Hematopoietic multipotent progenitor cell treated with erythropoietin and hydrocortisone succinate and interleukin-3 and kit ligand, for 6 days (in vitro differentiated cells): ENCODE measurements at regions not wholly inside any gene's neighbourhood (a gene's known extent, or its start where the extent isn't known, plus 50 kb on each side); places are given as distances from the start of the nearest gene placed in this dataset.

ENCODE experiments used
- DNase-seq: peaks from one replicate; pipeline ENCODE4 v3.0.0-alpha.2; 2015

GRCh38 chr11:10618490-10618889, 50.0 kb upstream of the LYVE1 start:
- DNase-seq, result no peak
